ENCODE measurements at regions not wholly inside any gene's neighbourhood (a gene's known extent, or its start where the extent isn't known, plus 50 kb on each side); places are given as distances from the start of the nearest gene placed in this dataset.
A peak's percentile ranks its signal among the peaks of the same experiment; 100 is the strongest.
"Not testable (repeated sequence)": the region's sequence is repeated elsewhere in the genome, so short reads cannot be mapped to it uniquely, and the experiment has no call there.

- DNase-seq (ENCODE audit: low read depth, low spot score), result no peak
- no peak overlapping the region for H3K4me3 ChIP-seq (ENCODE audit: insufficient read length, low read depth)
Measured at GRCh38 chr1:37354876-37355650, 119.3 kb upstream of the ZC3H12A start.

GRCh38 chr1:37358992-37359391 lies 115.4 kb upstream of the ZC3H12A start:
- H3K9me3 ChIP-seq (ENCODE audit: insufficient read depth, low read length), result peaks cover 5% of the 10 kb centered on the region; the same call in 1 of the 2 replicates
- no peak for DNase-seq (ENCODE audit: low read depth, low spot score)
- no peaks in the 10 kb centered on the region for H3K27me3 ChIP-seq (ENCODE audit: insufficient read depth, insufficient read length)
- H3K36me3 ChIP-seq (ENCODE audit: insufficient read depth, insufficient read length, low read length), result no peaks in the 10 kb centered on the region
- no peak overlapping the region for H3K9ac ChIP-seq (ENCODE audit: insufficient read length, low read depth)
- H3K4me3 ChIP-seq (ENCODE audit: insufficient read length, low read depth), result no peak overlapping the region
- peaks cover 27% of the 10 kb centered on the region for H3K4me1 ChIP-seq (ENCODE audit: insufficient read depth, insufficient read length)
- TF ChIP-seq SUZ12 (IDR thresholded peaks at IDR 0.05; ENCODE audit: extremely low read depth, insufficient read depth, insufficient read length) (no peak), YY1 (IDR thresholded peaks at IDR 0.05; ENCODE audit: insufficient read depth, insufficient read length) (no peak), ZNF274 (IDR thresholded peaks at IDR 0.05; ENCODE audit: low read depth, low read length) (no peak)

More at GRCh38 chr1:37354876-37355650, 119.3 kb upstream of the ZC3H12A start:
- TF ChIP-seq YY1 (IDR thresholded peaks at IDR 0.05; ENCODE audit: insufficient read depth, insufficient read length) (no peak), ZNF274 (IDR thresholded peaks at IDR 0.05; ENCODE audit: low read depth, low read length) (no peak), SUZ12 (IDR thresholded peaks at IDR 0.05; ENCODE audit: extremely low read depth, insufficient read depth, insufficient read length) (no peak)
- H3K36me3 ChIP-seq (ENCODE audit: insufficient read depth, insufficient read length, low read length), result no peaks in the 10 kb centered on the region
- no peak overlapping the region for H3K9ac ChIP-seq (ENCODE audit: insufficient read length, low read depth)
- H3K9me3 ChIP-seq (ENCODE audit: insufficient read depth, low read length), result peaks cover 5% of the 10 kb centered on the region; the same call in 1 of the 2 replicates
- H3K27me3 ChIP-seq (ENCODE audit: insufficient read depth, insufficient read length), result no peaks in the 10 kb centered on the region
- H3K4me1 ChIP-seq (ENCODE audit: insufficient read depth, insufficient read length), result peaks cover 19% of the 10 kb centered on the region

- DNase-seq (ENCODE audit: low read depth, low spot score), result no peak
- H3K36me3 ChIP-seq (ENCODE audit: insufficient read depth, insufficient read length, low read length), result no peaks in the 10 kb centered on the region
- TF ChIP-seq YY1 (IDR thresholded peaks at IDR 0.05; ENCODE audit: insufficient read depth, insufficient read length) (no peak), ZNF274 (IDR thresholded peaks at IDR 0.05; ENCODE audit: low read depth, low read length) (no peak), SUZ12 (IDR thresholded peaks at IDR 0.05; ENCODE audit: extremely low read depth, insufficient read depth, insufficient read length) (no peak)
- peaks cover 5% of the 10 kb centered on the region; the same call in 1 of the 2 replicates for H3K9me3 ChIP-seq (ENCODE audit: insufficient read depth, low read length)
- H3K4me3 ChIP-seq (ENCODE audit: insufficient read length, low read depth), result no peak overlapping the region
- no peak overlapping the region for H3K9ac ChIP-seq (ENCODE audit: insufficient read length, low read depth)
- H3K4me1 ChIP-seq (ENCODE audit: insufficient read depth, insufficient read length), result peaks cover 27% of the 10 kb centered on the region
- H3K27me3 ChIP-seq (ENCODE audit: insufficient read depth, insufficient read length), result no peaks in the 10 kb centered on the region
Measured at GRCh38 chr1:37360011-37360410, 114.4 kb upstream of the ZC3H12A start.

- no peak overlapping the region for H3K9ac ChIP-seq (ENCODE audit: insufficient read length, low read depth)
- H3K4me1 ChIP-seq (ENCODE audit: insufficient read depth, insufficient read length), result peaks cover 27% of the 10 kb centered on the region
- TF ChIP-seq YY1 (IDR thresholded peaks at IDR 0.05; ENCODE audit: insufficient read depth, insufficient read length), result no peak
- no peak for TF ChIP-seq ZNF274 (IDR thresholded peaks at IDR 0.05; ENCODE audit: low read depth, low read length)
- no peak for TF ChIP-seq SUZ12 (IDR thresholded peaks at IDR 0.05; ENCODE audit: extremely low read depth, insufficient read depth, insufficient read length)
- H3K9me3 ChIP-seq (ENCODE audit: insufficient read depth, low read length), result peaks cover 12% of the 10 kb centered on the region; the same call in 1 of the 2 replicates
- peak; percentile 67 for DNase-seq (ENCODE audit: low read depth, low spot score)
- H3K36me3 ChIP-seq (ENCODE audit: insufficient read depth, insufficient read length, low read length), result no peaks in the 10 kb centered on the region
- H3K4me3 ChIP-seq (ENCODE audit: insufficient read length, low read depth), result no peak overlapping the region
- H3K27me3 ChIP-seq (ENCODE audit: insufficient read depth, insufficient read length), result no peaks in the 10 kb centered on the region
Measured at GRCh38 chr1:37362594-37363385, 111.6 kb upstream of the ZC3H12A start.

GRCh38 chr1:37363535-37363934 lies 110.8 kb upstream of the ZC3H12A start:
- no peak overlapping the region for H3K9ac ChIP-seq (ENCODE audit: insufficient read length, low read depth)
- H3K36me3 ChIP-seq (ENCODE audit: insufficient read depth, insufficient read length, low read length), result no peaks in the 10 kb centered on the region
- no peaks in the 10 kb centered on the region for H3K27me3 ChIP-seq (ENCODE audit: insufficient read depth, insufficient read length)
- DNase-seq (ENCODE audit: low read depth, low spot score), result no peak
- H3K9me3 ChIP-seq (ENCODE audit: insufficient read depth, low read length), result peaks cover 12% of the 10 kb centered on the region; the same call in 1 of the 2 replicates
- no peak for TF ChIP-seq ZNF274 (IDR thresholded peaks at IDR 0.05; ENCODE audit: low read depth, low read length)
- TF ChIP-seq SUZ12 (IDR thresholded peaks at IDR 0.05; ENCODE audit: extremely low read depth, insufficient read depth, insufficient read length), result no peak
- no peak for TF ChIP-seq YY1 (IDR thresholded peaks at IDR 0.05; ENCODE audit: insufficient read depth, insufficient read length)
- H3K4me3 ChIP-seq (ENCODE audit: insufficient read length, low read depth), result no peak overlapping the region
- peaks cover 27% of the 10 kb centered on the region for H3K4me1 ChIP-seq (ENCODE audit: insufficient read depth, insufficient read length)

- DNase-seq (ENCODE audit: low read depth, low spot score); H3K4me1 ChIP-seq (ENCODE audit: insufficient read depth, insufficient read length); H3K9ac ChIP-seq (ENCODE audit: insufficient read length, low read depth); H3K36me3 ChIP-seq (ENCODE audit: insufficient read depth, insufficient read length, low read length); H3K27me3 ChIP-seq (ENCODE audit: insufficient read depth, insufficient read length); H3K4me3 ChIP-seq (ENCODE audit: insufficient read length, low read depth): not testable (repeated sequence)
- peaks cover 12% of the 10 kb centered on the region; the same call in 1 of the 2 replicates for H3K9me3 ChIP-seq (ENCODE audit: insufficient read depth, low read length)
Measured at GRCh38 chr1:37368665-37369315, 105.6 kb upstream of the ZC3H12A start.

- no peaks in the 10 kb centered on the region for H3K36me3 ChIP-seq (ENCODE audit: insufficient read depth, insufficient read length, low read length)
- no peak overlapping the region for H3K9ac ChIP-seq (ENCODE audit: insufficient read length, low read depth)
- TF ChIP-seq SUZ12 (IDR thresholded peaks at IDR 0.05; ENCODE audit: extremely low read depth, insufficient read depth, insufficient read length), result no peak
- TF ChIP-seq ZNF274 (IDR thresholded peaks at IDR 0.05; ENCODE audit: low read depth, low read length), result no peak
- TF ChIP-seq YY1 (IDR thresholded peaks at IDR 0.05; ENCODE audit: insufficient read depth, insufficient read length), result no peak
- no peaks in the 10 kb centered on the region for H3K4me1 ChIP-seq (ENCODE audit: insufficient read depth, insufficient read length)
- H3K27me3 ChIP-seq (ENCODE audit: insufficient read depth, insufficient read length), result no peaks in the 10 kb centered on the region
- DNase-seq (ENCODE audit: low read depth, low spot score), result no peak
- no peaks in the 10 kb centered on the region for H3K9me3 ChIP-seq (ENCODE audit: insufficient read depth, low read length)
- no peak overlapping the region for H3K4me3 ChIP-seq (ENCODE audit: insufficient read length, low read depth)
Measured at GRCh38 chr1:37372302-37372701, 102.1 kb upstream of the ZC3H12A start.
